NCI-H1694 (cell line): ENCODE measurements at regions not wholly inside any gene's neighbourhood (a gene's known extent, or its start where the extent isn't known, plus 50 kb on each side); places are given as distances from the start of the nearest gene placed in this dataset.

Experiments used
- DNase-seq: peaks from one replicate; lab custom pipeline; 2025; lab: John Stamatoyannopoulos, UW

DNA sequence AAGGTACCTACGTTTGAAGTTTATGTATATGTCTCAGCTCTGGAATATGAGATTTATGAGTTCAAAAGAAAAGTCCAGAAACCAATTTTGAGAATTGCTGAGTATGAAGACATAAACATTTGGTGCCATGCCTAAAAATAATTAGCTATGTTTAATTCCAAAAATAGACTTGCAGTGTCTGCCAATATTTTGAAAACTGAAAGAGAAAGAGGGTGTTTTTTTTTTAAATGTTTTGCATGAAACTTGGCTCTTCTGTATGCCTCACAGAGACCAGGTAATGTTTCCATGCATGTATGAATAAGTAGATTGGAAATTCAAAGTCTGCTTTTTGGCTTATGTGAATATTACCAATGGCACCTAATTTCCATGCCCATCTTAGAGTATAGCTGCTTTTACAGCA lies 634.4 kb upstream of the C9orf72 start:
- DNase-seq = peak; percentile 36

DNA sequence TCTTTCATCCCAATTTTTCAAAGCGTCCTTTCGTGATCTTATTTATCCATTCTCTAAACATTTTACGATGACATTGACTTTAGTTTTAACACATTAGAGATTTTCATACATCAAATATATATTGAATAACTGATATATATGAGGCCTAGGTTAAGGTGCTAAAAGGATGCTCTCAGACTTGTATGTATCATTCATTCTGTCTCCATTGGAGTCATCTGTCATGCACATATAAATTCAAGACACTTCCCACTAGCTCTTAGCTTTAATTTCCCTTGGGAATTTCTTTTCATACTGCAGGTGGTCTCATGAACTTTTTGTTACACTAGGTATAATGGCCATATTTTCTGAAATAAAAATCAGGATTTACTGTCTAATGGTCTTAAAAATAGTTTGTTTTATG lies 635.8 kb upstream of the C9orf72 start:
- DNase-seq = no peak

DNA sequence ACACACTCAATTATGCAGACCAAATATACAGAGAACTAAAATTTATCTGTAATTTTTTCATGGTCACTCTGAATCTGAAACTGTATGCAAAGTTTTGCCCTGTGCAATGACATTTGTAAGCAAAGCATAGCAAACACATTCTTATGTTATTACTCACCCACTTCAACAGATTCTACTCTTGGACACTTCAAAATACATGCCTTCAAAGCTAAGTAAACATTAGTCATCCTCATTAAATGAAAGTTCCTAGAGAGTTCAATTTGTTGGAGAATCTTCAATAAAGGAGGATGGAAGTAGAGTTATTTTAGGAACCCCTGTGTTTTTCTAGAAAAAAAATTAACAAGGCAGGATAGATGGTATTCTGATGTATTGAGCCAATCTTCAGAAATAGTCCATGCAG lies 639.7 kb upstream of the C9orf72 start:
- no peak for DNase-seq

DNA sequence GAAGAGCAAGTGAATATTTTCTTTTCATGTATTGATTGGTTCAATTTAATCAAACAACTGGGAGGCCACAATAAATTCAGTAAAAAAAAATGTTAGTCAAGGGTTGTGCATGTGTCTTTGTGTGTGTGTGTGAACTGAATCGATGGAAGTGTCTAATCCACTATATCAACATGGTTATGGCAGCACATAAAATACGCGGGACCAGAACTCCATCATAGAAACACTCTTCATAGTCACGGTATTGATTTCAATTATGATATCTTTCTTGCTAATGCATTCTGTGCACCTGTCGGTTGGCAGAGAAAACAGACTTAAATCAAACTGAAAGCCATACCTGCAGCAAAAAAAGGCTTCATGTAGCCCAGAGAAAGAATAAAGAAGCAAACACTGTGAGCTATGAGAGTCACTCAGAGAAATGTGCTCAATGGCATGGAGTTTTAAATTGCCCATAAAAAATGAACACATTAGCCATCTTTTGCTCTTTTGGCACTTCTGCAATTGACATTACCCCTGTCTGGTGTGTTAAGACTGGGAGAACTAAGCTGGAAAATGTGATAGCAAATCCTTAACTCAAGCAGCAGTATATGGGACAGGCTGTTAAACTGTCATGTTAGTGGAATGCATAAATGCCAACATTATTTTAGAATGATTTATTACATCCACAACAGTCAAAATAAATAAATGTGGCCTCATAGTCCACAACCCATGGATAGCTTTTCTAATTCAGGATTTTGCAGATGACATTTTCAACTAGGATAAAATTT lies 642.4 kb upstream of the C9orf72 start:
- no peak for DNase-seq

DNA sequence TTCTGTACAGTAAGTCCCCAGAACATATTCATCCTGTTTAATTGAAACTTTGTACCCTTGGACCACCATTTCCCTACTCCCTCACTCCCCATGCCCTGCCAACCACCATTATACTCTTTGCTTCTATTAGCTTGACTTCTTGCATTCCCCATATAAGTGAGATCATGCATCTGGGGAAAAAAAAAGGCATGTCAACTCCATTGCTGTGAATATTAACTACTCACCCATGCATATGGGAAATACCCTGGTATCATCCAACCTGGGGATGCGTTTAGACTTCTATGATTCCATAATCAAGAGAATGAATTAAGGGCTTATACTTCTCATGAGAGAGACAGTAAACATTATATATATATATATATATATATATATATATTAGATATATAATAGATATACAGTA lies 659.4 kb upstream of the C9orf72 start:
- no peak for DNase-seq

DNA sequence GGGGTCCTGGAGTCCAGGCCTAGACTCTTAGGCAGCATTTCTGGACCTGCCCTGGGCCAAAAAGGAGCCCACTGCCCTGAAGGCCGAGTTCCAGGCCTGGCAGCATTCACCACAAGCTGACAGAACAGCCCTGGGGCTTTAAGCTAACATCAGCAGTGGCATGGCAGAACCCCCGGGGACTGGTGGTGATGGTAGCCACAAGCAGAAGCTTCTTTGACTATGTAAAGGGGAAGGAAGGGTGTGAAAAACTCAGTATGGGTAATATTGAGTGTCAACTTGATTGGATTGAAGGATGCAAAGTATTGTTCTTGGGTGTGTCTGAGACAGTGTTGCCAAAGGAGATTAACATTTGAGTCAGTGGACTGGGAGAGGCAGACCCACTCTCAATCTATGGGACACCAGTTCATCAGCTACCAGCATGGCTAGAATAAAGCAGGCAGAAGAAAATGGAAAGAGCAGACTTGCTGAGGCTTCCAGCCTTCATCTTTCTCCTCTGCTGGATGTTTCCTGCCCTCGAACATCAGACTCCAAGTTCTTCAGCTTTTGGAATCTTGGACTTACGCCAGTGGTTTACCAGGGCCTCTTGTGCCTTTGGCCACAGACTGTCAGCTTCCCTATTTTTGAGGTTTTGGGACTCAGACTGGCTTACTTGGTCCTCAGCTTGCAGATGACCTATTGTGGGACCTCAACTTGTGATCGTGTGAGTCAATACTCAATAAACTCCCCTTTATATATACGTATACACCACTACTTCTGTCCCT lies 661.0 kb upstream of the C9orf72 start:
- DNase-seq = no peak

DNA sequence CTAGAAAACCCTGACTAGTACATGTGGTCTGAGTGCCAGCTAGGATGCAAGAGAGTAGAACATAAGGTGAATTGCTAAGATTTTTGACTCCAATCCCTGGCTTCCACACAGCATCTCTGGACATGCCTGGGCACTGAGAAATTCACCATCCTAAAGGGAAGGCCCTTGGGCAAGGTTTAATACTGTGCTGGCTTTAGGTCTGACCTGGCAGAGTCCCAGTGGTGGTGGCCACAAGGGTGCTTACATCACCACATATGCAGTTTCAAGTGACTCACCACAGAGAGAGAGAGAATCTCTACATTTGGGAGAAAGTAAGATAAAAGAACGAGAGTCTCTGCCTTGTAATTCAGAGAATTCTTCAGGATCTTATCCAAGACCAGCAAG lies 661.6 kb upstream of the C9orf72 start:
- DNase-seq = no peak

DNA sequence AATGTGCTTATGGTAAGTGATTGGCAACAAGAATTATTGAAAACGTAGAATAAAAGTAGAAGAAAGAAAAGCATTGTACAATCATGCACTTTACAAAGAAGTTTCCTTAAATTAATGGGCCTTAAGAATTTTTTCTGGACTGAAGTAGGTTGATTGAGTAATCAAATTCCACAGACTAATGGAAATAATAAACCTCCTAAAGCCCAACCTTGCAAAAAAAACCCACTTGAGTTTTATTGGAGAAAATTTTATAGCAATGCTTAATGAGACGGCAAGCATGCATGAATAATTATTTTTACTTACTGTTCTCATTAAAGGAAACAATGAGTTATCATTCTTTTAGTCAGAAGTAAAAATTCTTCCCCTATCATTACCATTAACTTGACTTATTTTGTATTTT lies 676.1 kb upstream of the C9orf72 start:
- DNase-seq = no peak

DNA sequence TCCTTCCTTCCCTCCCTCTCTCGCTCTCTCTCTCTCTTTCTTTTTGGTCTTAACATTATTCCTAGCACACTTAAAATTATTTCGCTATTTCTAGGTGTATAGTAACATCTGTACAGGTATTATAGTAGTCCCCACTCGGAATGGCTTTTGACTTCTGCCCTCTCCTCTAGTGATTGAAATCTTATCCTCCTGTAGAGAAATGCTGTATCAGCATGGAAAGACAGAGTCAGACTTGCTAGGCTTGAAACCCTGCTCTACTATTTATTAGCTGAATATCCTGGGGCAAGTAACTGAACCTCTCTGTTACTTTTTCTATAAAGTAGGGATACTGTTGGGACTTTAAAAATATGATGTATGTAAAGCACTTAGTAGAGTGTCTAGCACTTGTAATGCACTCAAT lies 681.9 kb upstream of the C9orf72 start:
- DNase-seq = no peak

DNA sequence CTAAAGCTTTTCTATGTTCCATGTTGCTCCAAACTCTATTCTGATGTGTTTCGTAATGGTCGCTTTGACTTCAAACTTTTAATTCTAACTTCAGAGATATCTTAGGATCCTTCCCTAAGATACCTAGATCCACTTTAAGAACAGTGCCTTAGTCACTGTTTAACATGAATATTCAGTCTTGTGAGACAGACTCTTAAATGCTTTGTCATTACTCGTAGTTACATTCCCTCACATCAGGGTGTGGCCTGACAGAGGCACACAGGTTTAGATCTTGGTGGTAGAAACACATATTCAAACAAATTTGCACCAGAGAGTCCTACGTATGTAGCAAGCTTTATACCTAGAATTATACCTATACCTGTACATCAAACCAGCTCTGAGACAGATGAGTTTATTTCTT lies 687.0 kb upstream of the C9orf72 start:
- DNase-seq = no peak

DNA sequence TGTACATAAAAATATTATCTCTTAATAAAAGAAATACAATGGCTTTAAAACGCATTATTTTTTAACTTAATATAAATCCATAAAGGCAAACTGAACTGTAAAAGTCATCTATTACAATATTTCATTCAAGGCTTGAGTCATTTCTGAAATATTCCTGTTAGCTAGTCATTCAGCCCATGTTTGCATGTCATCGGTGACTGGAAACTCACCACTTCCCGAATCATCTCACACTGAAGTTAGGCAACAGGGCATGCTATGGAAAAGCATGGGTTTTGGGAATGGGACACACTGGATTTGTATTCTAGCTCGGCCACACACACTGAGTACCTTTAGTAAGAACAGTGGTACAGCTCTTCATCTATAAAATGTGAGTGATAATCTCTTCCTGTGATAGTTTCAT lies 691.1 kb upstream of the C9orf72 start:
- no peak for DNase-seq

DNA sequence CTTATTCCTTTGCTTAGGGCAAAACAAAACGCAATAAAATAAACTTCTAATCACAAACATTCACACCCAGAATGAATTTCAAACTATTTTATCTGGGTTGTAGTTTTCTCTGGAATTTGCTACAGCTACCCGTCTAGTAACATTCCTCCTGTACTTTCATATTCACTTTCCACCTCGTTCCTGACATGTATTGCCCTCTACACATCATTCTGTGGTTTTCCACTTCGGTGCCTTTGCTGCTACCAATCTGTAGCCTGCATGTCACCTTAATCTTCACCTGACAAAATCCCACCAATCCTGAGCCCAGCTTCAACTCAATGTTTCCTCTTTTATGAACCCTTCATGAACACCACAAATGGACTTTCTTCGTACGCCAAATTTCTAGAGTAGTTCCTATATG lies 694.1 kb upstream of the C9orf72 start:
- no peak for DNase-seq

DNA sequence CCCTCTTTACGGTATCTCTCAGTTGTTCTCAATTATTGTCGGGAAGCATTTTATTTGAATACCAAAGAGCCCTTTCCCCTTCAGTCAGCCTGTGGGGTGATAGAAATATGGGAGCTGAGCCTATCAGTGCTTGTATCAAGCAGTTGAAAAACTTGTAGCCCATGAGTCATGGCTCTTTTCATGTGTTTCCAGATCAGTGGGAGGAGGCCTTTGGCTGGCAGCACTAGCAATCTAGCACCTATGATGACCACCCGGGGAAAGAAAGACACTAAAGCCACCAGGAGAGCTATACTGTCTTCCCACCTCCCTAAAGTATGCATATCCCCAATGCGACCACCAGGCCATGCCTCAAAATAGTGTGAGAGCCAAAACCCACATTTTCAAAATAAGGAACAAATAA lies 696.9 kb upstream of the C9orf72 start:
- DNase-seq = no peak

DNA sequence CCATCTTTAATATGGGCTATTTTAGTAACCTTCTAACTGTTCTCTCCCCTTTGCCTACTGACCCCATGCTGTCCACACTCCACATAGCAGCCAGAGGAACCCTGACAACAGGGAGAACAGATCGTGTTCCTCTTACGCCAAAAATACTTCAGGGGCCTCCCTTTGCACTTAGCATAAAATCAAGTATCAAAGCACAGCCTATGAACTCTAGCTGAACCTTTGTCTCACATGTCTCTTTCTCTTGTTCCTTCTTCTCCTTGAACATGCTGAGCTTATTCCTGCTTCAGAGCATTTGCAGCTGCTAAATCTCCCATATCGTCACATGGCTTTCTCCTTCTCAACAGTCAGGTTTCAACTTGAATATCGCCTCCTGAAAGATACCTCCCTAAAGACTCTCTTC lies 698.8 kb upstream of the C9orf72 start:
- no peak for DNase-seq

DNA sequence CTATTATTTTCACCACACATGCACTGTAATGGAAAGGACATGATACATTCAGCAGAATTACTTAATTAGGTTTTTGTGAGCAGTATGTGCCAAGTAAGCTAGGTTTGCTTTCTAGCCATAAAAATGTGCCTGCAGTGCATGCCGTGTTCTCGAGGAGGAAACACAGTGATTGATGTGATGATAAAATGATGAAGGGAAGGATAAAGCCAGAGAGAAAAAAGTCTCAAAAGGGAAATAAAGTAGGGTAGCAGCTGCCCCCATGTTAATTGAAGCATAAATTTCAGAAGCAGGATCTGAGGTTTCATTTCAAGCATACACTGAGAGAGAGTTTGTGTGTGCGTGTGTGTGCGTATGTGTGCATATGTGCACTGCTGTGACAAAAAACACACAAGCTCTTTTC lies 714.2 kb upstream of the C9orf72 start:
- DNase-seq = no peak

DNA sequence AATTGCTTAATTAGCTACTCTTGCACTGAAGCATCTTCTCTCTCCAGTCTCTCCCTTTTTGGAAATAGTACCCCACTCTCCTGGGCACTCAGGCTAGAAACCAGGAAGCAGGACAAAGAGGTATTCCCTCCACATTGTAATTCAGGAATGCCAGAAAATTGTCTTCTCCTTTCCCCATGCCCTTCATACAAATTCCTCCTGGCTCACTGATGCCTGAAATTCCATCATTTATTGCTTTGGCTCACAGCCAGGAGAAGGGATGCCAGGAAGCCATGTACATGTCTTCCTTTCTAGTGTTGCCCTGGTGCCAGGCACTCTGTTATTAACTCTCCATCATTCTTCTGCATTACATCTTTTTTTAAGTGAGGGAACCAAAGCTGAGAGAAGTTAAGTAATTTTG lies 716.5 kb upstream of the C9orf72 start:
- DNase-seq = no peak

DNA sequence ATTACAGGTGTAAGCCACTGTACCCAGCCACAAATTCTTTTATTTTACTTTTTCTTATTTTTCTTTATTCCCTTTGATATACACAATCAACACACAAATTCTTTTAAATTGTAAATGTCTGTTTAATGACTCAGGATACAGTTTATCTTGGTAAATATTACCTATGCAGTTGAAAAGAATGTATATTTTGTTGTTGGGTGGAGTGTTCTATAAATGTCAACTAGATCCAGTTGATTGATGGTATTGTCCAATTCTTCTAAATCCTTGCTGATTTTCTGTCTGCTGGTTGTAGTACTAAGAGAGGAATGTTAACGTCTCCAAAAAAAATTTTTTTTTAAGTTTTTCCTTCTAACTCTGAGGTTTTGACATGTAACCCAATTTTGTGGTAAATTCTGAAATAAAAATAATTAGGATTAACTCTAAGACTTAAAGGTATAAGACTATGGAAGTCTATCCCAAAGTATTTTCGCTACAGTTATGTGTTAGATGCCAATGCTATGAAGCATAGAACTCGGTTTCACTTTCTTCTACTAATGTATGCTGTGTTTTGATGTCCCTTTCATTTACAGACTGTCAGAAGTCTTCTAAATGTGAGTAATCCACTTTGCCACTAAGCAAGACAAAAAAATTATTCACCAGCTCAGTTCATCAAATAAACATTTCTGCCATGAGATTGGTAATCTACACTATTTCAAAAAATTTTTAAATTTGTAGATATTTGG lies 720.2 kb upstream of the C9orf72 start:
- no peak for DNase-seq

DNA sequence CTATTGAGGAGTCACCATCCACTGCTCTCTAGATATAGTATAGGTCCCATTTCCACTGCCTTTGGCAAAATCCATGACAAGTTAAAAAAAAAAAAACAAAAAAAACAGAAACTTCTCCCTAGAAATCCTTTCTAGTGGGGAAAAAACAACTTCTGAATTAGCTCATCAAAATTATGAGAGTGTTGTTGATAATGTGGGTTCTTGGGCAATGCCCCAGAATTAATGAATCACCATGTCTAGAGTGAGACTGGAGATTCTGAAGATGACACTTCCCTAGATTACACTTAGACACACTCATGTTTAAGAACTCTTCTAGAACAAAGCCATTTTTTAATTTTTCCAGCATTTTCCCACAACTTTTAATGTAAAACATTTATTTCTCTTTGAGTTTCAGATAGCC lies 728.0 kb upstream of the C9orf72 start:
- no peak for DNase-seq

DNA sequence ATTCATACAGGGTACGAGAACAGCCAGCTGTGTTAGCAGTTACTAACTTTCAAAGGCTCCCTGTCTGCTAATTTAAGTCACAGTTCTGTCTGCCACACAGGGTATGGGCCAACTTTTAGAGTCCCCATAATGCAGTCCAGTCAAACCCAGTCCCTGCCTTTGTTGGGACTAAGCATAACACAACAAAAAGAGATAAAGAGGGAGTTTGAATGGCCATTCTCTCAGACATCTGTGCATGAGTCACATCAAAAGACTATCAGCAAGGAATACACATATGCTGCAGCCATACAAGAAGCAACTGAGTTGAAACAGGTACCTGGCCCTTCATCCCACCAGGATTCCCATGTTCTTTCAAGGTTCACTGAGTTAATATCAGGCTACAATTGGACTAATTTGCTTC lies 744.5 kb upstream of the C9orf72 start:
- no peak for DNase-seq

DNA sequence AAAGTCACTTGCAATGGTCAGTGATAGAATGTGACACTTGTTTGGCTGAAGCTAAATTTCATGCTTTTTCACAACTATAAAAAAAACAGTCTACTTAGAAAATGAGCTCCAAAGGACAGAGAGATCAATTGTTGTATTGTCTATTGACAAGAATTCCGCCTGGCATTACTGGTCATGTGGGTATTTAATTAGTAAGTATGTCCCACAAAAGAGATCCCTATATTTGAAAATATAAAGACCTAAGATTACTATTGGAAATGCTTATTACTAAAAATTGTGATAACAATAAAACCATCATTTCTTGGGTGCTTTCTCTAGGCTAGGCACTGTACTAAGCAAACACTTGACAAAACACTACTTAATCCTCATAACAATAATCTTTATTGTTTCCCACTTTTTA lies 745.2 kb upstream of the C9orf72 start:
- no peak for DNase-seq

DNA sequence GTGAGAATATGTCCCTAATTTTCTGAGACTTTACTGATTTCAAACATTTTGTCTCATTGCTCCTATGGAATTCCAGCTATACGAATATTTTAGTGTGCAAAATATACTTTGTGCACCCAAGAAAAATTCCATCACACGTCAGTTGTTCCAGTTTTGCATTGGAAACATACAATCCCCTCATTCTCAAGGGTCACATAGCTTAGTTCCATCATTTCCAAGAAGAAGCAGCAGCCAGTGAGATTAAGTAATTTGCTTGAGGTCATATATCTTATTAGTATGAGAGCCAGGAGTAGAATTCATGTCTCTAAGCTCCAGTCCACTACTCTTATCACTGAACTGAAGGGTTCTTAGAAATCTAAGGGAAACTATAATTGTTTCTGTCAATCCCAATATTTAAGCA lies 746.7 kb upstream of the C9orf72 start:
- no peak for DNase-seq

DNA sequence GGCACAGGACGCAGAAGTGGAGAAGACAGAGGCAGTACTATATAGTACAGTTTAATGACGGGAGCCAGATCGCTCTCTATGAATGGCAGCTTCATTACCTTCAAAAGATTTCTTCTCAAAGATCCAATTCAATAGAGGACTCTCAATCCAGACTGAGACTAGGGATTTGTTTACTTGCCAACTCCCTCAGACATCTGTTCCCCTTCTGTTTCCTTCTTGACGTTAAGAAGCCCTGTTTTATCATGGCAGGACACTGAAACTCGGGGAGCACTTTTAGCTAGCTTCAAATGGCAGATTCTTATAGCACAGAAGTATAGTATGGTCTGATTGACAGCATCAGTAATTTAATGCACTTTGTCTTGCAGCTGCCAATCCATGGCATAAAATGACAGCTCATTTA lies 747.3 kb upstream of the C9orf72 start:
- DNase-seq = no peak

DNA sequence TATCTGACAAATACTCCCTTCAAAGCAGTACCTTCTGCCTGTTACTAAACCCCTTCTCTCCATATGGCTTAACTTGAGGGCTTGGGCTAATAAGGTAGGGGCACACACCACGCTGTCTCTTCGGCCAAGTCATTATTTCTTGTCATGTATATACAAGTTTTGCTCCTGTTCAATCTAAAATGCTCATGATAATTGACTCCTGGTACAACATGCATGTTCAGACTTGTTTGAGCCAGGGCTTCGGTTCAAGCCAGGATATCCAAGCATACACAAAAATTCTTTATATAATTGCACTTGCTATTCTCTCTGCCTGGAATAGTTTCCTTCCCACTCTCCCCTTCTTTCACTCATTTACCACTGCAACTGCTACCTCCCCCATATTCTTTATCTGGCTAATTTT lies 756.0 kb upstream of the C9orf72 start:
- DNase-seq = peak; percentile 58
